H1 (cell line): ENCODE measurements at regions not wholly inside any gene's neighbourhood (a gene's known extent, or its start where the extent isn't known, plus 50 kb on each side); places are given as distances from the start of the nearest gene placed in this dataset.

Experiments
- CHD2 ChIP-seq: IDR thresholded peaks from 2 replicates; pipeline ENCODE4 v1.6.1; 2012; ENCODE audit warnings: low read length, improper control_type of control experiment
- CTBP2 ChIP-seq: IDR thresholded peaks from 2 replicates; pipeline ENCODE4 v1.7.0; 2011; ENCODE audit warnings: borderline replicate concordance, mild to moderate bottlenecking, moderate library complexity, mixed read lengths, low read length; ENCODE audit not compliant: insufficient read depth, insufficient read length
- EZH2 ChIP-seq: fragments of 200-600 bp; sonication (generic); IDR thresholded peaks from 2 replicates; pipeline ENCODE4 v1.7.1; 2012; ENCODE audit warnings: low read depth, mild to moderate bottlenecking, moderate library complexity, low read length, inconsistent platforms; ENCODE audit not compliant: severe bottlenecking
- MAFK ChIP-seq: IDR thresholded peaks from 2 replicates; pipeline ENCODE4 v1.6.1; 2012; ENCODE audit warnings: low read depth, mild to moderate bottlenecking, improper control_type of control experiment, low read length
- NANOG ChIP-seq: IDR thresholded peaks from 2 replicates; pipeline ENCODE4 v1.6.1; 2011; ENCODE audit warnings: low read length, low read depth, mild to moderate bottlenecking, inconsistent platforms; ENCODE audit not compliant: insufficient read depth, poor library complexity, severe bottlenecking
- NRF1 ChIP-seq: IDR thresholded peaks from 2 replicates; pipeline ENCODE4 v1.6.1; 2011; ENCODE audit warnings: mild to moderate bottlenecking, low read depth, low read length, improper control_type of control experiment
- POLR2A ChIP-seq, 2 experiments: IDR thresholded peaks; 1 replicate in 1 of 2; 2 replicates in 1 of 2; pipeline ENCODE4 v1.6.1; 2011; ENCODE audit warnings: low read depth in 2 of 2, low read length in 2 of 2, mild to moderate bottlenecking in 2 of 2; ENCODE audit errors: control extremely low read depth in 1 of 2
- POLR2AphosphoS5 ChIP-seq: IDR thresholded peaks from 2 replicates; pipeline ENCODE4 v1.6.1; 2011; ENCODE audit warnings: low read depth, low read length
- TF ChIP-seq, protein P1 (sequence below): IDR thresholded peaks from 2 replicates; pipeline ENCODE4 v1.6.1; 2012; ENCODE audit warnings: low read length, inconsistent platforms
- TF ChIP-seq, protein P2 (sequence below), 3 experiments: IDR thresholded peaks; 1 replicate in 2 of 3; 2 replicates in 1 of 3; pipeline versions ENCODE4 v1.5.1 to v1.6.1; 2011; ENCODE audit warnings: low read length in 3 of 3, mild to moderate bottlenecking in 3 of 3, inconsistent platforms in 2 of 3, low read depth in 1 of 3, moderate library complexity in 1 of 3; ENCODE audit not compliant: insufficient read depth in 1 of 3; ENCODE audit errors: control extremely low read depth in 1 of 3
- TF ChIP-seq, protein P3 (sequence below): IDR thresholded peaks from 2 replicates; pipeline ENCODE4 v1.6.1; 2011; ENCODE audit warnings: low read depth, mild to moderate bottlenecking, low read length; ENCODE audit not compliant: insufficient read depth
- TF ChIP-seq, protein P4 (sequence below): IDR thresholded peaks from 2 replicates; pipeline ENCODE4 v1.6.1; 2012; ENCODE audit warnings: inconsistent platforms

DNA sequence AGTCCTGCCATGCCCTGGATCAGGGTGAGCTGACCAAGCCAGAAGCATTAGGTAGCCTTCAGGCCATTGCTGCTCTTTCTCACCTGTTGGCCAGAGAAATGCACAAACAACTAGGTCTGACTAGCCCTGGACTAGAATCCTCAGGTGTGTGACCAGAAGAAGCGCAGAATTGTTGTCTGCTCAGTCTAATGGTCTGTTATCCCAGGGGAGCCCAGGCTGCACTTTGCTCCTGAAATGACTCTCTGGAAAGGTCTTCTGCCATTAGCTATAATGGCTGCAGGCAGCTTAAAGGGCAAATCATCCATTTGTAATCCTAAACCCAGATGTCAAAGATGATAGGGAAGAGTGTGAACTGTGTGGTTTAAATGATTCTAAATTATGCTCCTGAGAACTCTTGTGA lies 246.1 kb downstream of the NFKBIZ start:
- TF ChIP-seq CTBP2 = no peak
- TF ChIP-seq POLR2A (IDR thresholded peaks at IDR 0.05; ENCODE audit: control extremely low read depth in 1 of 2, low read depth in 2 of 2, low read length in 2 of 2) = no peak
- TF ChIP-seq, protein P1, sequence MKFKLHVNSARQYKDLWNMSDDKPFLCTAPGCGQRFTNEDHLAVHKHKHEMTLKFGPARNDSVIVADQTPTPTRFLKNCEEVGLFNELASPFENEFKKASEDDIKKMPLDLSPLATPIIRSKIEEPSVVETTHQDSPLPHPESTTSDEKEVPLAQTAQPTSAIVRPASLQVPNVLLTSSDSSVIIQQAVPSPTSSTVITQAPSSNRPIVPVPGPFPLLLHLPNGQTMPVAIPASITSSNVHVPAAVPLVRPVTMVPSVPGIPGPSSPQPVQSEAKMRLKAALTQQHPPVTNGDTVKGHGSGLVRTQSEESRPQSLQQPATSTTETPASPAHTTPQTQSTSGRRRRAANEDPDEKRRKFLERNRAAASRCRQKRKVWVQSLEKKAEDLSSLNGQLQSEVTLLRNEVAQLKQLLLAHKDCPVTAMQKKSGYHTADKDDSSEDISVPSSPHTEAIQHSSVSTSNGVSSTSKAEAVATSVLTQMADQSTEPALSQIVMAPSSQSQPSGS = no peak
- TF ChIP-seq, protein P2, sequence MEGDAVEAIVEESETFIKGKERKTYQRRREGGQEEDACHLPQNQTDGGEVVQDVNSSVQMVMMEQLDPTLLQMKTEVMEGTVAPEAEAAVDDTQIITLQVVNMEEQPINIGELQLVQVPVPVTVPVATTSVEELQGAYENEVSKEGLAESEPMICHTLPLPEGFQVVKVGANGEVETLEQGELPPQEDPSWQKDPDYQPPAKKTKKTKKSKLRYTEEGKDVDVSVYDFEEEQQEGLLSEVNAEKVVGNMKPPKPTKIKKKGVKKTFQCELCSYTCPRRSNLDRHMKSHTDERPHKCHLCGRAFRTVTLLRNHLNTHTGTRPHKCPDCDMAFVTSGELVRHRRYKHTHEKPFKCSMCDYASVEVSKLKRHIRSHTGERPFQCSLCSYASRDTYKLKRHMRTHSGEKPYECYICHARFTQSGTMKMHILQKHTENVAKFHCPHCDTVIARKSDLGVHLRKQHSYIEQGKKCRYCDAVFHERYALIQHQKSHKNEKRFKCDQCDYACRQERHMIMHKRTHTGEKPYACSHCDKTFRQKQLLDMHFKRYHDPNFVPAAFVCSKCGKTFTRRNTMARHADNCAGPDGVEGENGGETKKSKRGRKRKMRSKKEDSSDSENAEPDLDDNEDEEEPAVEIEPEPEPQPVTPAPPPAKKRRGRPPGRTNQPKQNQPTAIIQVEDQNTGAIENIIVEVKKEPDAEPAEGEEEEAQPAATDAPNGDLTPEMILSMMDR (IDR thresholded peaks at IDR 0.05; ENCODE audit: control extremely low read depth in 1 of 3, insufficient read depth in 1 of 3, low read depth in 1 of 3, low read length in 3 of 3) = no peak
- TF ChIP-seq POLR2AphosphoS5 = no peak
- TF ChIP-seq, protein P3, sequence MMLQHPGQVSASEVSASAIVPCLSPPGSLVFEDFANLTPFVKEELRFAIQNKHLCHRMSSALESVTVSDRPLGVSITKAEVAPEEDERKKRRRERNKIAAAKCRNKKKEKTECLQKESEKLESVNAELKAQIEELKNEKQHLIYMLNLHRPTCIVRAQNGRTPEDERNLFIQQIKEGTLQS = no peak
- no peak for TF ChIP-seq EZH2
- no peak for TF ChIP-seq CHD2
- TF ChIP-seq, protein P4, sequence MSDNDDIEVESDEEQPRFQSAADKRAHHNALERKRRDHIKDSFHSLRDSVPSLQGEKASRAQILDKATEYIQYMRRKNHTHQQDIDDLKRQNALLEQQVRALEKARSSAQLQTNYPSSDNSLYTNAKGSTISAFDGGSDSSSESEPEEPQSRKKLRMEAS = no peak
- TF ChIP-seq MAFK = no peak
- no peak for TF ChIP-seq NRF1
- TF ChIP-seq NANOG = no peak
